Uterus (tissue), 2 donors: ENCODE measurements at regions not wholly inside any gene's neighbourhood (a gene's known extent, or its start where the extent isn't known, plus 50 kb on each side); places are given as distances from the start of the nearest gene placed in this dataset.

Source experiments
- POLR2A ChIP-seq, 2 donors: fragments of 450-650 bp; IDR thresholded peaks; one replicate each; pipeline ENCODE4 v1.6.1; 2016; ENCODE audit warnings: antibody characterized with exemption in 2 of 2, mild to moderate bottlenecking in 1 of 2, moderate library complexity in 1 of 2
- TF ChIP-seq, protein P1 (sequence below), 4 experiments: fragments of 200-600 bp in 2 of 4; fragments of 450-650 bp in 2 of 4; sonication (generic) in 2 of 4; IDR thresholded peaks; one replicate each; pipeline ENCODE4 v1.5.1; 2016 to 2019; ENCODE audit warnings: antibody characterized with exemption in 4 of 4, mild to moderate bottlenecking in 2 of 4, moderate library complexity in 1 of 4

DNA sequence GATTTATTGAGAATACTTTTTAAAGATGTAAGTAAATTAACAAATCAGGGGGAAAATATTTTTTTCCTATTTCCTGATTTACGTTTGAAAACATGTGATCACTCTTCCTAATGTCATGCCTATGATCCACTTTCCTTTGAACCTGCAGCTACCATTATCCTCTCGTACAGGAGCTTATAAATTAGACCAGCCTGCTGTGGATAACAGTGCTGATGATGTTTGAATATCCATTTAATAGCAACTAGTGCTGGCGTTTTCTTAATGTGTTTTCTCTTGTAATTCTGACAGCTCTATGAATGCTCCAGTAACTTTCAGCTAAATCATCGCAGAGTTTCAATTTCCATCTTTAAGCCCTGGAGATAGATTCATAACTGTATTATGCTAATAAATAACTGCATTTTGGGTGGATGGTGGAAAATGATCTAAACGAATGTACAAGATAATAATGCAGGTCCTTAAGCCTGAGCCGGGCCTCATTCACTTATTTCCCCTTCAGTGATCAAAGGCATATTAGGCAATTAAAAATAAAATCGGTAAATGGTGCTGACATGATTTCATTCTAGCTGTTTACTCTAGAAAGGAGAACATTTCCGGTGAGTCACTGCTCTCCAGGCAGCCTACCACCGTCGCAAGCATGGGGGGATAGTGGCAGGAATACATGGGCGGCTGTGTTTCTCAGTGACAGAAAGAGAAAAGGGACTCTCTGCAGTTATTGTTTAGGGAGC lies 58.5 kb upstream of the SLC24A5 start:
- no peak for TF ChIP-seq POLR2A (IDR thresholded peaks at IDR 0.05)
- TF ChIP-seq, protein P1, sequence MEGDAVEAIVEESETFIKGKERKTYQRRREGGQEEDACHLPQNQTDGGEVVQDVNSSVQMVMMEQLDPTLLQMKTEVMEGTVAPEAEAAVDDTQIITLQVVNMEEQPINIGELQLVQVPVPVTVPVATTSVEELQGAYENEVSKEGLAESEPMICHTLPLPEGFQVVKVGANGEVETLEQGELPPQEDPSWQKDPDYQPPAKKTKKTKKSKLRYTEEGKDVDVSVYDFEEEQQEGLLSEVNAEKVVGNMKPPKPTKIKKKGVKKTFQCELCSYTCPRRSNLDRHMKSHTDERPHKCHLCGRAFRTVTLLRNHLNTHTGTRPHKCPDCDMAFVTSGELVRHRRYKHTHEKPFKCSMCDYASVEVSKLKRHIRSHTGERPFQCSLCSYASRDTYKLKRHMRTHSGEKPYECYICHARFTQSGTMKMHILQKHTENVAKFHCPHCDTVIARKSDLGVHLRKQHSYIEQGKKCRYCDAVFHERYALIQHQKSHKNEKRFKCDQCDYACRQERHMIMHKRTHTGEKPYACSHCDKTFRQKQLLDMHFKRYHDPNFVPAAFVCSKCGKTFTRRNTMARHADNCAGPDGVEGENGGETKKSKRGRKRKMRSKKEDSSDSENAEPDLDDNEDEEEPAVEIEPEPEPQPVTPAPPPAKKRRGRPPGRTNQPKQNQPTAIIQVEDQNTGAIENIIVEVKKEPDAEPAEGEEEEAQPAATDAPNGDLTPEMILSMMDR (IDR thresholded peaks at IDR 0.05) = no peak
